GM12878 (cell line): ENCODE measurements at regions not wholly inside any gene's neighbourhood (a gene's known extent, or its start where the extent isn't known, plus 50 kb on each side); places are given as distances from the start of the nearest gene placed in this dataset.

Experiments used
- ATAC-seq: fragments of 200-7000 bp; cut with Tn5 transposase; 3 replicates; pipeline ENCODE4 v1.9.1; 2020; ENCODE audit warnings: mild to moderate bottlenecking, moderate library complexity
- BruUV-seq: library from RNA; stranded (reverse); fragments of 400-500 nt; replicated peaks from 2 replicates; lab custom pipeline; 2021; lab: Mats Ljungman, UMichigan
- CTCF ChIA-PET: fragments of 300-600 bp; sonication (Branson Sonifier 250); formaldehyde crosslinking; extraction: SDS; loops from one replicate; lab custom pipeline; 2021; ENCODE audit warnings: inconsistent platforms; lab: Yijun Ruan, JAX
- POLR2A ChIA-PET: fragments of 350-600 bp; formaldehyde crosslinking; extraction: SDS; loops from one replicate; lab custom pipeline; 2021; ENCODE audit warnings: inconsistent platforms; lab: Charles Lee
- RAD21 ChIA-PET: fragments of 300-600 bp; sonication (Branson Sonifier 250); formaldehyde crosslinking; loops from one replicate; lab custom pipeline; 2023; ENCODE audit warnings: antibody characterized with exemption; ENCODE audit not compliant: unreplicated experiment; lab: Charles Lee
- SMC1A ChIA-PET: fragments of 300-600 bp; sonication (Branson Sonifier 250); formaldehyde crosslinking; loops from one replicate; lab custom pipeline; 2023; ENCODE audit not compliant: unreplicated experiment, uncharacterized antibody; lab: Charles Lee
- DNase-seq: peaks from one replicate; pipeline ENCODE4 v3.0.0-alpha.2; 2011; ENCODE audit warnings: low read depth, low spot score
- FAIRE-seq: peaks from 3 replicates; lab custom pipeline; 2011; peaks lifted over from hg19 to GRCh38; lab: Jason Lieb, UNC
- H2AFZ ChIP-seq: 2 replicates; pipeline ENCODE4 v1.6.0; 2011; ENCODE audit warnings: low read depth, low read length, control low read depth; ENCODE audit not compliant: control insufficient read depth
- H3K27ac ChIP-seq: 2 replicates; pipeline ENCODE4 v1.5.1; 2011; ENCODE audit warnings: control low read depth; ENCODE audit not compliant: control insufficient read depth, insufficient read depth
- H3K27me3 ChIP-seq, 2 experiments: replicated peaks in 1 of 2; 2 replicates each; pipeline versions ENCODE4 v1.6.0 to v1.6.1; 2011; ENCODE audit warnings: low read length in 1 of 2; ENCODE audit not compliant: control insufficient read depth in 2 of 2, insufficient read depth in 2 of 2
- H3K36me3 ChIP-seq, 2 experiments: 2 replicates each; pipeline ENCODE4 v1.5.1; 2011; ENCODE audit warnings: low read length in 1 of 2; ENCODE audit not compliant: control insufficient read depth in 2 of 2, insufficient read depth in 2 of 2
- H3K4me1 ChIP-seq: 2 replicates; pipeline ENCODE4 v1.6.1; 2011; ENCODE audit warnings: mild to moderate bottlenecking, low read length, moderate library complexity, mixed read lengths; ENCODE audit not compliant: control insufficient read depth, insufficient read depth
- H3K4me2 ChIP-seq: 2 replicates; pipeline ENCODE4 v1.6.0; 2011; ENCODE audit warnings: control low read depth; ENCODE audit not compliant: control insufficient read depth, insufficient read depth
- H3K4me3 ChIP-seq: fragments of 200-600 bp; sonication (generic); 2 replicates; pipeline ENCODE4 v1.5.1; 2016
- H3K79me2 ChIP-seq: 2 replicates; pipeline ENCODE4 v1.6.0; 2011; ENCODE audit warnings: low read length; ENCODE audit not compliant: control insufficient read depth, insufficient read depth
- H3K9ac ChIP-seq: 2 replicates; pipeline ENCODE4 v1.8.0; 2011; ENCODE audit warnings: low read length, control low read depth, mixed read lengths; ENCODE audit not compliant: control insufficient read depth, insufficient read depth
- H3K9me3 ChIP-seq: replicated peaks from 3 replicates; pipeline ENCODE4 v1.5.1; 2011; ENCODE audit warnings: mild to moderate bottlenecking, low read length; ENCODE audit not compliant: control insufficient read depth, insufficient read depth
- H4K20me1 ChIP-seq: 2 replicates; pipeline ENCODE4 v1.6.0; 2011; ENCODE audit not compliant: control insufficient read depth, insufficient read depth
- BACH1 ChIP-seq: fragments of 450-650 bp; IDR thresholded peaks from 2 replicates; pipeline ENCODE4 v1.6.1; 2017; ENCODE audit warnings: mild to moderate bottlenecking, borderline replicate concordance
- CHD4 ChIP-seq: fragments of 200-600 bp; sonication (generic); IDR thresholded peaks from 2 replicates; pipeline ENCODE4 v1.6.1; 2016; ENCODE audit warnings: mild to moderate bottlenecking
- MAX ChIP-seq: IDR thresholded peaks from 2 replicates; pipeline ENCODE4 v1.6.1; 2012; ENCODE audit warnings: low read depth, low read length, improper control_type of control experiment
- NFYB ChIP-seq: IDR thresholded peaks from 2 replicates; pipeline ENCODE4 v1.6.1; 2011; ENCODE audit warnings: low read depth, mild to moderate bottlenecking, low read length, improper control_type of control experiment, moderate library complexity; ENCODE audit not compliant: insufficient read depth
- NR2C2 ChIP-seq: IDR thresholded peaks from 2 replicates; pipeline ENCODE4 v1.6.1; 2011; ENCODE audit warnings: borderline replicate concordance, low read depth; ENCODE audit not compliant: control insufficient read depth, insufficient read length
- PAX5 ChIP-seq: IDR thresholded peaks from 2 replicates; pipeline ENCODE4 v1.6.1; 2011; ENCODE audit warnings: low read depth, low read length, borderline replicate concordance
- RCOR1 ChIP-seq: conservative IDR thresholded peaks from 2 replicates; pipeline ENCODE4 v1.6.1; 2012; ENCODE audit warnings: low read depth, low read length, improper control_type of control experiment
- SMARCA5 ChIP-seq: fragments of 450-650 bp; IDR thresholded peaks from 2 replicates; pipeline ENCODE4 v1.6.1; 2017; ENCODE audit warnings: mild to moderate bottlenecking
- SMC3 ChIP-seq: IDR thresholded peaks from 2 replicates; pipeline ENCODE4 v1.6.1; 2011; ENCODE audit warnings: low read length, improper control_type of control experiment, borderline replicate concordance
- ZNF217 ChIP-seq: fragments of 450-650 bp; IDR thresholded peaks from 2 replicates; pipeline ENCODE4 v1.6.1; 2017; ENCODE audit warnings: antibody characterized with exemption, mild to moderate bottlenecking
- WGBS: methylation state at CpG from one replicate; pipeline ENCODE4 v1.1.6; 2016; ENCODE audit warnings: low lambda C conversion rate; ENCODE audit not compliant: insufficient replicate concordance, insufficient coverage; ENCODE audit errors: missing lambda C conversion rate; 5-methylcytosine and 5-hydroxymethylcytosine counted together
- in situ Hi-C: fragments of 300-500 bp; cut with MboI; formaldehyde crosslinking; loops from 9 replicates; pipeline ENCODE4 v1.14.3; 2018; ENCODE audit warnings: mixed read lengths
- intact Hi-C: fragments of 100-400 bp; cut with micrococcal nuclease; formaldehyde crosslinking; loops from one replicate; pipeline ENCODE4 v1.14.2; 2022; ENCODE audit not compliant: unreplicated experiment
- TF ChIP-seq, protein P1 (sequence below): IDR thresholded peaks from 2 replicates; pipeline ENCODE4 v1.6.1; 2011; ENCODE audit warnings: borderline replicate concordance, low read depth, mild to moderate bottlenecking, moderate library complexity, mixed read lengths, low read length; ENCODE audit not compliant: insufficient read depth; ENCODE audit errors: extremely low read length

DNA sequence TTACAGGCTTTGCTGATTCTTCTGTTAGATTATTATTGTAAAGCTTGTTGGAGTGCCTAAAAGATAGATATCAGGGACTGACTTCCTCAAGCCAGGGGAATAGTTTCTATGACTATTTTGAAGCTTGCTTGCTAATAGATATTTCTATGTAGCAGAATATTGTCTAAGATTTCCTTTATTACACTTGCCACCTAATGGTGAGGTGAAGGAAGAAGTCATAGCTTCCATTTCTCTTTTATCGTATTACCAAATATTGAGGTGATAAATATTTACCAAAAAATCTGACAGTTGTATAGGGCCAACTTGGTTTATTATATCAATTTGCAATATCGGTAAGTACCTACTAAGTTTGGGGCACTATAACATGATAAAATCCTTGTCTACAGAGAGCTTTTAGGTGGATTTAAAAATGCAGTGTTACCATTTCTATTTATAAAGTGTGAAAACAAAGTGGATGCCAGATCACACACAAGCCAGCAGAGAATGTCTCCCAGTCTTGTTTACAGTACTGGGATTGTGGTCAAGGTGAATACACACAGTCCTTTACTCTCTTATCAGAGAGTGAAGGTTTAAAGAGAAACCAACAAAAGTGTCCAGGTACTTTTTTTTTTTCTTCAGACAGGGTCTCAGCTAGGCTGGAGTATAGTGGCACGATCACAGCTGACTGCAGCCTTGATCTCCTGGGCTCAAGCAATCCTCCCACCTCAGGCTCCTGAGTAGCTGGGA lies 137.9 kb downstream of the IGF1 start:
- intact Hi-C loops = no loop called here
- no peak overlapping the region for H2AFZ ChIP-seq
- in situ Hi-C loops = no loop called here
- H3K27me3 ChIP-seq = no peaks in the 10 kb centered on the region
- no peak overlapping the region for H3K27ac ChIP-seq
- 98% methylated on average over 2 of the region's 3 CpGs for WGBS
- no peaks in the 10 kb centered on the region for H3K36me3 ChIP-seq
- FAIRE-seq = no peak
- TF ChIP-seq, protein P1, sequence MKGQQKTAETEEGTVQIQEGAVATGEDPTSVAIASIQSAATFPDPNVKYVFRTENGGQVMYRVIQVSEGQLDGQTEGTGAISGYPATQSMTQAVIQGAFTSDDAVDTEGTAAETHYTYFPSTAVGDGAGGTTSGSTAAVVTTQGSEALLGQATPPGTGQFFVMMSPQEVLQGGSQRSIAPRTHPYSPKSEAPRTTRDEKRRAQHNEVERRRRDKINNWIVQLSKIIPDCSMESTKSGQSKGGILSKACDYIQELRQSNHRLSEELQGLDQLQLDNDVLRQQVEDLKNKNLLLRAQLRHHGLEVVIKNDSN = no peak
- TF ChIP-seq PAX5 (no peak), NR2C2 (no peak), SMARCA5 (no peak), ZNF217 (no peak), NFYB (no peak), MAX (no peak), RCOR1 (no peak), SMC3 (no peak), CHD4 (no peak), BACH1 (no peak)
- CTCF ChIA-PET = no interaction called here
- H3K4me1 ChIP-seq = no peaks in the 10 kb centered on the region
- no peaks in the 10 kb centered on the region; the same call in 2 of the 3 replicates for H3K9me3 ChIP-seq
- H4K20me1 ChIP-seq = no peaks in the 10 kb centered on the region
- no peak for DNase-seq
- H3K79me2 ChIP-seq = no peaks in the 10 kb centered on the region
- H3K4me3 ChIP-seq = no peak overlapping the region
- H3K9ac ChIP-seq = no peak overlapping the region
- POLR2A ChIA-PET = no interaction called here
- no TSS peak for BruUV-seq
- RAD21 ChIA-PET = no interaction called here
- no peak for ATAC-seq
- SMC1A ChIA-PET = interaction anchor here (1.0 to 1.3 kb wide), 2 partner anchors 49 to 251 kb away, joined by 3 read pairs; no protein-coding TSS in a partner anchor
- H3K4me2 ChIP-seq = no peak overlapping the region
